Muscle layer of duodenum (tissue), 2 donors: ENCODE measurements at regions not wholly inside any gene's neighbourhood (a gene's known extent, or its start where the extent isn't known, plus 50 kb on each side); places are given as distances from the start of the nearest gene placed in this dataset.
A peak's percentile ranks its signal among the peaks of the same experiment; 100 is the strongest.

ENCODE experiments used
- H3K27ac ChIP-seq: one replicate; pipeline ENCODE4 v1.7.0; 2013; ENCODE audit warnings: mild to moderate bottlenecking, low read length
- H3K27me3 ChIP-seq: one replicate; pipeline ENCODE4 v1.7.0; 2013; ENCODE audit warnings: low read depth, mild to moderate bottlenecking, control low read depth, low read length
- H3K36me3 ChIP-seq, 2 donors: one replicate each; pipeline ENCODE4 v1.7.0; 2013; ENCODE audit warnings: low read length in 2 of 2, control low read depth in 1 of 2, mild to moderate bottlenecking in 1 of 2; ENCODE audit not compliant: insufficient read depth in 2 of 2, control insufficient read depth in 1 of 2
- H3K4me1 ChIP-seq, 2 donors: one replicate each; pipeline ENCODE4 v1.7.0; 2013; ENCODE audit warnings: low read length in 2 of 2, mild to moderate bottlenecking in 2 of 2, control low read depth in 1 of 2, moderate library complexity in 1 of 2; ENCODE audit not compliant: insufficient read depth in 2 of 2, control insufficient read depth in 1 of 2
- H3K4me3 ChIP-seq, 2 donors: one replicate each; pipeline ENCODE4 v1.7.0; 2013; ENCODE audit warnings: low read length in 2 of 2, low read depth in 1 of 2, mild to moderate bottlenecking in 1 of 2
- H3K9me3 ChIP-seq, 2 donors: one replicate each; pipeline ENCODE4 v1.7.0; 2013; ENCODE audit warnings: low read length in 2 of 2, control low read depth in 1 of 2, mild to moderate bottlenecking in 1 of 2; ENCODE audit not compliant: control insufficient read depth in 1 of 2
- donor health status: healthy.

DNA sequence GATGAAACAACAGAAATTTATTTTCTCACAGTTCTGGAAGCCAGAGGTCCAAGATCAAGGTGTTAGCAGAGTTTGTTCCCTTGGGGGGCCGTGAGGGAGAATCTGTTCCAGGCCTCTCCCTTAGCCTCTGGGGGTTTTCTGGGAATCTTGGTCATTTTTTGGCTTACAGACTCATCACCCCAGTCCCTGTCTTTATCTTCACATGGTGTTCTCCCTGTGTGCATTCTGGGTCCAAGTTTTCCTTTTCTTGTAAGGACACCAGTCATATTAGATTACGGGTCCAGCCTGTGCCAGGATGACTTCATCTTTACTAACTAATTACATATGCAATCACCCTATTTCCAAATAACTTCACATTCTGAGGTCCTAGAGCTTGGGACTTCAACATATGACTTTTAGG, 292.5 kb upstream of the TRIB2 start:
- H3K4me3 ChIP-seq, result no peak overlapping the region
- H3K27me3 ChIP-seq, result no peaks in the 10 kb centered on the region
- peaks cover 0 to 17% of the 10 kb centered on the region in 2 donors for H3K4me1 ChIP-seq
- H3K36me3 ChIP-seq, result no peaks in the 10 kb centered on the region
- no peak overlapping the region for H3K27ac ChIP-seq
- no peaks in the 10 kb centered on the region for H3K9me3 ChIP-seq

DNA sequence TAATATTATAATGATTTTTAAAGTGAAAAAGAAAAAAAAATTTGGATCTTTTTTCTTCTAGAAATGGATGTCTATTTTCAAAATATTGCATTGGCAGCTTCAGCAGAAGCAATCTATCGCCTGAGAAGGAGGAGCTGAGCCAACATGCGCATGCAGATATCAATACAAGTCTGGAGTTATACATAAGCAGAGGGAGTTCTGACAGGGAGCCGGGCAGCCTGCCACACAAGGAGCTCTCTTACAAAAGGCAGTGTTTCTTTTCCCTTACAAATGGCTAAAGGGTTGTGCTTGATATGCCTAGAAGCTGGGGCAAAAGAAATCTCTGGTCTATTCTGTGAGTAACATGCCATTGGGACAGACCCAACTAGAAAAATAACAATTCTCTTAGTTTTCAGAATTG, 291.9 kb upstream of the TRIB2 start:
- no peak overlapping the region for H3K27ac ChIP-seq
- H3K36me3 ChIP-seq, result no peaks in the 10 kb centered on the region
- H3K4me1 ChIP-seq, result peaks cover 0 to 23% of the 10 kb centered on the region in 2 donors
- H3K9me3 ChIP-seq, result no peaks in the 10 kb centered on the region
- no peaks in the 10 kb centered on the region for H3K27me3 ChIP-seq
- H3K4me3 ChIP-seq, result no peak overlapping the region

DNA sequence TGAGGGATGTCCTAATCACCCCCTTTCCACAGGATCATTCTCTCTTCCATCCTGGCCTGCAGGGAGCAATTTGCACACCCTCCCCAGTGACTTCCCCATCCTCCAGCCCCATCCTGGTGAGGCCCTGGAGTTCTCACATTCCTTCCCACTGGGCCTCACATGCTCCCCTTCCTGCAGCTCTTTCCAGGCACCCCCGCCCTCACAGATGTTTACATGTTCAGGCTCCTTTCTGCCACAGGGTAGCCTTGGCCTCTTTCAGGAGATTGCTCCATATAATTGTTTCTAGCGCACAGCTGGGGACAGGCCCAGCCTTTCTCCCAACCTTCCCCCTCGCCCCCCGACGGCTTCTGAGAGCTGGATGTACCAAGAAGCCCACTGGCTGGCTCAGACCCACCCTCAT, 288.4 kb upstream of the TRIB2 start:
- no peak overlapping the region for H3K4me3 ChIP-seq
- H3K4me1 ChIP-seq, result peaks cover 0 to 17% of the 10 kb centered on the region in 2 donors
- H3K27ac ChIP-seq, result no peak overlapping the region
- no peaks in the 10 kb centered on the region for H3K9me3 ChIP-seq
- H3K27me3 ChIP-seq, result no peaks in the 10 kb centered on the region
- no peaks in the 10 kb centered on the region for H3K36me3 ChIP-seq

DNA sequence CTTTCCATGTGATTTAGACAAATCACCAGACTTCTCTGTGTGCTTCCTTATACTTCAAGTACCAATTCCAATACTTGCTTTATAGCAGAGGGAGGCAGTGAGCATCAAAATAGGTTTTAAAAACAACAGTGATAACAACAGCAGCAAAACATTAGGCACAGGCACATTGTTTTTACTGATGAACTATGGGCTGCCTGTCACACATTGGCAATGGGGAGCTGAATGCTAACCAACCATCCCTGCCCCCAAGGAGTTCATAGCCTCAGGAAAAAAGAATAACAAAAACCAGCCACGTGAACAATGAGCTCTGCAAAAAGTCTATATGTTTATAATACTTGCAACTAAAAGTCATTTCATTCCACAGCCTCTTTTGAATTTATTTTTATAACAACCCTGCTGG, 287.9 kb upstream of the TRIB2 start:
- Histone ChIP-seq H3K4me1 (peaks cover 0 to 17% of the 10 kb centered on the region in 2 donors), H3K9me3 (no peaks in the 10 kb centered on the region), H3K4me3 (no peak overlapping the region), H3K27me3 (no peaks in the 10 kb centered on the region), H3K36me3 (no peaks in the 10 kb centered on the region), H3K27ac (no peak overlapping the region)

GRCh38 chr2:12429779-12430406, 286.8 kb upstream of the TRIB2 start:
- Histone ChIP-seq H3K4me3 (no peak overlapping the region), H3K27me3 (no peaks in the 10 kb centered on the region), H3K27ac (peak overlapping the region; percentile 4), H3K36me3 (no peaks in the 10 kb centered on the region), H3K9me3 (no peaks in the 10 kb centered on the region), H3K4me1 (peaks cover 0 to 17% of the 10 kb centered on the region in 2 donors)

- H3K4me1 ChIP-seq, result peaks cover 0 to 17% of the 10 kb centered on the region in 2 donors
- H3K4me3 ChIP-seq, result no peak overlapping the region
- no peaks in the 10 kb centered on the region for H3K9me3 ChIP-seq
- no peaks in the 10 kb centered on the region for H3K27me3 ChIP-seq
- no peaks in the 10 kb centered on the region for H3K36me3 ChIP-seq
- no peak overlapping the region for H3K27ac ChIP-seq
Measured at GRCh38 chr2:12430407-12431133, 286.2 kb upstream of the TRIB2 start.

DNA sequence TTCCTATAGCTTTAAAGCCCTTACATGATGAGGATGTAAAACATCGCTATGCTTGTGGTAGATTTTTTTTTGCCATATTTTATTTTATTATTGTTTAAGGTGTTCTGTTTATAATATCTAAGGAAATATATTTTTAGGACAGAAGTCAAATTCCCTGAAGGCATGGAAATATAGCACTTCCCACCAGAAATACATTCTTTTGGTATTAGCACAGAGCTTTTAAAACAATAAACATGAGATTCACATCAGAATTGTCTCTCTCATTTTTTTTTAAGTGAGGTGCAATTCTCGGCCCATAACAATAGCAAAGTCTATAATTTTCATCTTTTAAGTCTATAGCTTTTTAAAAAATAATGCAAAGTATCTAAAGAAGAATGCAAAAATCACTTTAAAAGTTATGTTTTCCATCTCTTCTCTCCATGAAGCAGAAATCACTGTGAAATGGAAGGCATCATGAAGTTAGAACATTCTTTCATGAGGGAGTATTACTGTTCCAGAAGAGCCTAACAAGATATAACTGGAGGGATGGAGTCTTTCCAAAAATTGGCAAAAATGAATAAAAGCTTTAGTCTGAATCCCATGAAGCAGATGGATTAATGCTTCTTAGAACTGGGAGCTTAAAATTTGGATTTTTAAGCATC, 283.6 kb upstream of the TRIB2 start:
- peaks cover 0 to 17% of the 10 kb centered on the region in 2 donors for H3K4me1 ChIP-seq
- no peaks in the 10 kb centered on the region for H3K9me3 ChIP-seq
- no peak overlapping the region for H3K27ac ChIP-seq
- H3K4me3 ChIP-seq, result no peak overlapping the region
- no peaks in the 10 kb centered on the region for H3K27me3 ChIP-seq
- H3K36me3 ChIP-seq, result no peaks in the 10 kb centered on the region

DNA sequence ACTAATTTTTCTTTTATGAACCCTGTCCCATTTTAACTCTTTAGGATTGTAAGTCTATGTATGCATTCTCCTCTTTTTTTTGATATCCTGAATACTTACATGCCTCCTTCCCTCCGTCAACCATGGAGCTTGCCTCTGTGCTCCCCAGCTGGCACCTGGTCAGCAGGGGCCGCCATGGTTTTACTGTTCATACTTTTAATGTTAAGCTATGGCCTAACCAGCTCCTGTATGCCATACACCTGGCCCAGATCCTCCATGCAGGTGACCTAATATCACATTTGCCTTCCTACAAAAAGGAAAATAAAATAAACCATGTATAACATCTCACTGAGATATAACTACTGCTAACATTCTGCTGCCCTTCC, 283.1 kb upstream of the TRIB2 start:
- no peak overlapping the region for H3K27ac ChIP-seq
- H3K9me3 ChIP-seq, result no peaks in the 10 kb centered on the region
- H3K4me1 ChIP-seq, result peaks cover 0 to 12% of the 10 kb centered on the region in 2 donors
- H3K27me3 ChIP-seq, result no peaks in the 10 kb centered on the region
- no peak overlapping the region for H3K4me3 ChIP-seq
- no peaks in the 10 kb centered on the region for H3K36me3 ChIP-seq

DNA sequence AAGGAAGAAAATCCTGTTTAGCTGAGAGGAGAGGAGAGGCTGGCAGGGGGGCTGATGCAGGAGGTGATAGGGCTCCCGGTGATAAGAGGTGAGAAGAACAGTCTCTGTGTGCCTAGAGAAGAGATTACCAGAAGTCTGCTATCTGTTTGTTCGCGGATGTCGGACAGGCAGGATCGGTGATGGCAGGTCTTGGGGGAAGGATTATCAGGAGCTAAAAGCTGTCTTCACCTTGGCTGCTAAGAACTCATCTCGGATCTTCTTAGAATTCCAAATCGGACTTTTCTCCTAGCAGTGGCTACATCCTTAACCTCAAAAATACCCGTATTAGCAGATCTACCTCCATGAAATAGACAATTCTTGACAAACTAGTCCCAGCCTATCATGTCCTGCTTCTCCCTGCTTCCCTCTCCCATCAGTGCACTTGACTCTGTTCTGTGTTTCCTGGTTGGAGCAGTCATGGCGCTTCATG, 282.1 kb upstream of the TRIB2 start:
- Histone ChIP-seq H3K4me3 (no peak overlapping the region), H3K4me1 (peaks cover 0 to 2% of the 10 kb centered on the region in 2 donors), H3K9me3 (no peaks in the 10 kb centered on the region), H3K27me3 (no peaks in the 10 kb centered on the region), H3K36me3 (no peaks in the 10 kb centered on the region), H3K27ac (no peak overlapping the region)

DNA sequence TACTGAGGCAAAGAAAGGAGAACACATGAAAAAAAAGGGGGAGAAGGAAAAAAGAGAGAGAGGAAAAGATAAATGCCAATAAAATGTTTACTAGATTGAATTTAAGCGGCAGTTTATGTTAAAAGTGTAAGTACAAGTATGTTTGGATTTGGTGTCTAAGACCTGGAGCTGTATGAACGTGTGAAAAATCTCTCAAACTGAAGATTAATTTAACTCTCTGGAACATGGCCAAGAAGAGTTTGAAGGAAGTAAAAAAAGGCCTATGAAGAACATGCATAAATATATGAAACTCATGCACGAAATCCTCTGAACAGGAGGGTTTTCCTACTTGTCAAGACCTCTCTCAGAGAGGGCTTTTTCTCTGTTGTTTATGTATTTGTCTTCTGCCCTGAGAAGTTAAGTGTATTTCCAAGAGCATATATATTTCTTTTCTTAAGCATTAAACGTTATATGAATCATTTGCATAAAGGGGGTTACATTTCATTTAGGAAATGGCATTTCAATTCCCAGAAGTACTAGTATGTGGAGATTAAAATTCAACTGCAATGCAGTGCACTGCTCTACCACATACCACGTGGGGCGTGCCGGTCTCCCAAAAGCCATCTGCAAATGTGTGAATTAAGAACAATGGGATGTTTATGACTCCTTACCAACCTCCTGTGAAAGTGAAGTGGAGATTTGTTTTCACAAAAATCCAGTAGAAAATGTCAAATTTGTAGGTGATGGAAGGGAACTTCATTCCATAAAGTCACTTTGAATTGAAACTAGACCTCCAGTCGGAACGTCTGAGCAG, 281.1 kb upstream of the TRIB2 start:
- Histone ChIP-seq H3K4me1 (no peaks in the 10 kb centered on the region), H3K9me3 (no peaks in the 10 kb centered on the region), H3K27ac (no peak overlapping the region), H3K27me3 (no peaks in the 10 kb centered on the region), H3K4me3 (no peak overlapping the region), H3K36me3 (no peaks in the 10 kb centered on the region)

GRCh38 chr2:12436483-12436882, 280.3 kb upstream of the TRIB2 start:
- no peaks in the 10 kb centered on the region for H3K4me1 ChIP-seq
- no peak overlapping the region for H3K4me3 ChIP-seq
- H3K27ac ChIP-seq, result no peak overlapping the region
- H3K27me3 ChIP-seq, result no peaks in the 10 kb centered on the region
- no peaks in the 10 kb centered on the region for H3K36me3 ChIP-seq
- H3K9me3 ChIP-seq, result no peaks in the 10 kb centered on the region
